Posterior vena cava (tissue), 2 donors: ENCODE measurements at regions not wholly inside any gene's neighbourhood (a gene's known extent, or its start where the extent isn't known, plus 50 kb on each side); places are given as distances from the start of the nearest gene placed in this dataset.

Experiments
- DNase-seq: peaks from one replicate; pipeline ENCODE4 v3.0.0-alpha.2; 2020; ENCODE audit warnings: low spot score
- intact Hi-C, 2 donors: fragments of 100-400 bp; cut with DNase I; formaldehyde crosslinking; loops; one replicate each; pipeline versions ENCODE4 v1.14.1 to v1.14.2; 2022 to 2023
- donor health status: DM: yes; HTN: yes; CAD: no.
- donor health status: DM: yes; HTN: yes; CAD: no.

- DNase-seq, result no peak
- intact Hi-C loops, result no loop called here
These were observed 74.2 kb upstream of the GAP43 start for GRCh38 chr3:115549071-115549470.

- DNase-seq, result no peak
- intact Hi-C loops, result no loop called here
These were observed 73.0 kb upstream of the GAP43 start for GRCh38 chr3:115550285-115550761.

- no peak for DNase-seq
- intact Hi-C loops, result no loop called here
These were observed 72.3 kb upstream of the GAP43 start for GRCh38 chr3:115551016-115551415.

GRCh38 chr3:115552007-115552406 is 71.3 kb upstream of the GAP43 start:
- intact Hi-C loops, result loop anchor here in 1 of 2 donors (1.0 kb wide), 1 partner anchor 23 kb away; no protein-coding TSS in a partner anchor
- DNase-seq, result no peak

- intact Hi-C loops, result no loop called here
These were observed 69.4 kb upstream of the GAP43 start for GRCh38 chr3:115553796-115554486.

GRCh38 chr3:115554487-115554807 is 68.9 kb upstream of the GAP43 start:
- intact Hi-C loops, result no loop called here
- DNase-seq, result no peak

More at GRCh38 chr3:115553796-115554486, 69.4 kb upstream of the GAP43 start:
- DNase-seq, result no peak

GRCh38 chr3:115562636-115563267 is 60.6 kb upstream of the GAP43 start:
- DNase-seq, result no peak
- intact Hi-C loops, result no loop called here

GRCh38 chr3:115563984-115564383 is 59.3 kb upstream of the GAP43 start:
- no peak for DNase-seq
- intact Hi-C loops, result no loop called here

GRCh38 chr3:115571413-115571812 is 51.9 kb upstream of the GAP43 start:
- no peak for DNase-seq
- intact Hi-C loops, result no loop called here
